ENCODE measurements at regions not wholly inside any gene's neighbourhood (a gene's known extent, or its start where the extent isn't known, plus 50 kb on each side); places are given as distances from the start of the nearest gene placed in this dataset.

DNA sequence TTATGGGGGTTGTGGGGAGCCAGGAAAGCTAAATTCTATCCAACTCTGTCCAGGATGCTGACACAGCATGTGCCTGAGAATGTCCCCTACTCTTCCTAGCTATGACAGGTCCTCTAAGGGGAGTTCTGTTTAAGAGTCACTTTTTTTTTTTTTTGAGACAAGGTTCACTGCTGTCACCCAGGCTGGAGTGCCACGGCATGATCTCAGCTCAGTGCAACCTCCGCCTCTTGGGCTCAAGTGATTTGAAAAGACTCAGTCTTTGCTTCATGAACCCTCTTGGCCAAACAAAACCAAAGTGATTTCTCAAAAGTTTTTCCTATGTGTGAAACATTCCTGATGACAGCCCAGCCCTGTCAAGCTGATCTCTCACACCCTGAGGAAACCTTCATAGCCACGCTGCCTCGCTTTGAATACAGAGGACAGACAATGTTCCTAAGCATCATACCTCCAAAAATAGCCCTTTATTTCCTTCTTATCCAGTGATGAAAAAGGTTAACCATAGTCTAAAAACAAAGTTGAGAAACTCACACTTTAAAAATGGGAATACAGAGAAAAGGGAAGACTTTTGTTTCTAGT is 105.5 kb upstream of the PROK2 start:
- Histone ChIP-seq H3K27me3 (replicated peaks; ENCODE audit: control insufficient read depth, insufficient read depth, low read length) (no peaks in the 10 kb centered on the region; the same call in none of the 2 replicates), H3K36me3 (ENCODE audit: control insufficient read depth, insufficient read depth, low read length) (no peaks in the 10 kb centered on the region), H3K4me3 (replicated peaks; ENCODE audit: low read depth, low read length) (no peak overlapping the region)
- no peak for DNase-seq (ENCODE audit: extremely low read depth, insufficient read length)
- TF ChIP-seq, protein P1, sequence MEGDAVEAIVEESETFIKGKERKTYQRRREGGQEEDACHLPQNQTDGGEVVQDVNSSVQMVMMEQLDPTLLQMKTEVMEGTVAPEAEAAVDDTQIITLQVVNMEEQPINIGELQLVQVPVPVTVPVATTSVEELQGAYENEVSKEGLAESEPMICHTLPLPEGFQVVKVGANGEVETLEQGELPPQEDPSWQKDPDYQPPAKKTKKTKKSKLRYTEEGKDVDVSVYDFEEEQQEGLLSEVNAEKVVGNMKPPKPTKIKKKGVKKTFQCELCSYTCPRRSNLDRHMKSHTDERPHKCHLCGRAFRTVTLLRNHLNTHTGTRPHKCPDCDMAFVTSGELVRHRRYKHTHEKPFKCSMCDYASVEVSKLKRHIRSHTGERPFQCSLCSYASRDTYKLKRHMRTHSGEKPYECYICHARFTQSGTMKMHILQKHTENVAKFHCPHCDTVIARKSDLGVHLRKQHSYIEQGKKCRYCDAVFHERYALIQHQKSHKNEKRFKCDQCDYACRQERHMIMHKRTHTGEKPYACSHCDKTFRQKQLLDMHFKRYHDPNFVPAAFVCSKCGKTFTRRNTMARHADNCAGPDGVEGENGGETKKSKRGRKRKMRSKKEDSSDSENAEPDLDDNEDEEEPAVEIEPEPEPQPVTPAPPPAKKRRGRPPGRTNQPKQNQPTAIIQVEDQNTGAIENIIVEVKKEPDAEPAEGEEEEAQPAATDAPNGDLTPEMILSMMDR (IDR thresholded peaks at IDR 0.05; ENCODE audit: insufficient read depth, low read length, poor library complexity, severe bottlenecking), result no peak

DNA sequence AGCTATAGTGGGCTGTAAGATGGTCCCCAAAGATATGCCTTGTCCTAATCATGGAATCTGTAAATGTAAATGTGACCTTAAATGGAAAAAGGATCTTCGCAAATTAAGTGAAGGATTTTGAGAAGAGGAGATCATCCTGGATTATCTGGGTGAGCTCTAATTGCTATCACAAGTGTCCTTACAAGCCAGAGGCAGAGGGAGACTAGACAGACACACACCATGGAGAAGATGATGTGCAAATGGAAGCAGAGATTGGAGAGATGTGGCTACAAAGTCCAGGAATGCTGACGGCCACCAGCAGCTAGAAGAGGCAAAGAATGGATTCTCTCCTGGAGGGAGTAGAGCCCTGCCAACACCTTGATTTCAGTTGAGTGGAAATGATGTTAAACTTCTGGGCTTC is 102.3 kb upstream of the PROK2 start:
- TF ChIP-seq, protein P1 (IDR thresholded peaks at IDR 0.05; ENCODE audit: insufficient read depth, low read length, poor library complexity, severe bottlenecking), result no peak
- no peak overlapping the region for H3K4me3 ChIP-seq (replicated peaks; ENCODE audit: low read depth, low read length)
- H3K27me3 ChIP-seq (replicated peaks; ENCODE audit: control insufficient read depth, insufficient read depth, low read length), result no peaks in the 10 kb centered on the region; the same call in 1 of the 2 replicates
- no peaks in the 10 kb centered on the region for H3K36me3 ChIP-seq (ENCODE audit: control insufficient read depth, insufficient read depth, low read length)
- no peak for DNase-seq (ENCODE audit: extremely low read depth, insufficient read length)

- Histone ChIP-seq H3K36me3 (ENCODE audit: control insufficient read depth, insufficient read depth, low read length) (no peaks in the 10 kb centered on the region), H3K27me3 (replicated peaks; ENCODE audit: control insufficient read depth, insufficient read depth, low read length) (no peaks in the 10 kb centered on the region; the same call in 1 of the 2 replicates), H3K4me3 (replicated peaks; ENCODE audit: low read depth, low read length) (no peak overlapping the region)
- no peak for DNase-seq (ENCODE audit: extremely low read depth, insufficient read length)
- TF ChIP-seq, protein P1 (IDR thresholded peaks at IDR 0.05; ENCODE audit: insufficient read depth, low read length, poor library complexity, severe bottlenecking), result no peak
Measured at GRCh38 chr3:71885006-71885405, 100.1 kb upstream of the PROK2 start.

- no peak for DNase-seq (ENCODE audit: extremely low read depth, insufficient read length)
- no peaks in the 10 kb centered on the region for H3K36me3 ChIP-seq (ENCODE audit: control insufficient read depth, insufficient read depth, low read length)
- TF ChIP-seq, protein P1 (IDR thresholded peaks at IDR 0.05; ENCODE audit: insufficient read depth, low read length, poor library complexity, severe bottlenecking), result no peak
- no peaks in the 10 kb centered on the region for H3K27me3 ChIP-seq (replicated peaks; ENCODE audit: control insufficient read depth, insufficient read depth, low read length)
- no peak overlapping the region for H3K4me3 ChIP-seq (replicated peaks; ENCODE audit: low read depth, low read length)
Measured at GRCh38 chr3:71881732-71882131, 96.8 kb upstream of the PROK2 start.

DNA sequence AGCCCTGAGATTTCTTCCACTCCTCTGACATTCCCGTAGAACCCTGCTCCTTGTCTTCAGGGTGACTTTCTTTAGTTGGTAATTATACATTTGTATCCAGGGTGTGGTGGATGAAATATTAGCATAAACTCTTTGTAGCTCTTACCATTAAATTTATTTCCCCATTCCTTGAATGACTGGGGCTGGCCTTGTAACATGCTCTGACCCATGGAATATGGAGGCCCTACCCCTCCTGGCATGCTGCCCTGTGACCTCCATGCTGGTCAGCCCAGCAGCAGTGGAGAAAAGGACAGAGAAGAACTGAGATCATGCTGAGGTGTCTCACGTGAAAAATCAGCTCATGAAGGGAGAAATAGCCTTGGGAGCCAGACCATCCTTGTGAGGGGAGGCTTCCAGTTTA is 96.1 kb upstream of the PROK2 start:
- TF ChIP-seq, protein P1 (IDR thresholded peaks at IDR 0.05; ENCODE audit: insufficient read depth, low read length, poor library complexity, severe bottlenecking), result no peak
- no peak overlapping the region for H3K4me3 ChIP-seq (replicated peaks; ENCODE audit: low read depth, low read length)
- H3K36me3 ChIP-seq (ENCODE audit: control insufficient read depth, insufficient read depth, low read length), result no peaks in the 10 kb centered on the region
- H3K27me3 ChIP-seq (replicated peaks; ENCODE audit: control insufficient read depth, insufficient read depth, low read length), result no peaks in the 10 kb centered on the region
- DNase-seq (ENCODE audit: extremely low read depth, insufficient read length), result no peak

DNA sequence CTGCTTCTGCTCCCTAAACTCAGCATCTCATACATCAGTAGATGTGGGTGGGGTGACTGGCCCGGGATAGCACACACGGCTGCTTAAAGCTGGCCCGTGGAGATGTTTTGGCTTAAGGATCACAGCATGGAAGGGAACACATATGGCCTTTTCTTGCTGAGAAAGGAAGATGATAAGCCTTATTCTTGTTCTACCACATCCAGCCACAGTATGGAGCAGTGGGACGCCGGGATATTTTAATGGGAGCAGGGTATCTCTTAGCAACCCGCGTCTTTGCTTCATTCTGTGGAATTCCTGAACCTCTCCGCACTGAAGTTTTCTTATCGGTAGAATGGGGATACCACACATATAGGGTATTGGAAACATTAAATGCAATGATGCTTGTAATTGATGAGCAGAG is 94.1 kb upstream of the PROK2 start:
- Histone ChIP-seq H3K27me3 (replicated peaks; ENCODE audit: control insufficient read depth, insufficient read depth, low read length) (no peaks in the 10 kb centered on the region), H3K36me3 (ENCODE audit: control insufficient read depth, insufficient read depth, low read length) (no peaks in the 10 kb centered on the region), H3K4me3 (replicated peaks; ENCODE audit: low read depth, low read length) (no peak overlapping the region)
- TF ChIP-seq, protein P1 (IDR thresholded peaks at IDR 0.05; ENCODE audit: insufficient read depth, low read length, poor library complexity, severe bottlenecking), result no peak
- no peak for DNase-seq (ENCODE audit: extremely low read depth, insufficient read length)
